ENCODE measurements at regions not wholly inside any gene's neighbourhood (a gene's known extent, or its start where the extent isn't known, plus 50 kb on each side); places are given as distances from the start of the nearest gene placed in this dataset.

DNA sequence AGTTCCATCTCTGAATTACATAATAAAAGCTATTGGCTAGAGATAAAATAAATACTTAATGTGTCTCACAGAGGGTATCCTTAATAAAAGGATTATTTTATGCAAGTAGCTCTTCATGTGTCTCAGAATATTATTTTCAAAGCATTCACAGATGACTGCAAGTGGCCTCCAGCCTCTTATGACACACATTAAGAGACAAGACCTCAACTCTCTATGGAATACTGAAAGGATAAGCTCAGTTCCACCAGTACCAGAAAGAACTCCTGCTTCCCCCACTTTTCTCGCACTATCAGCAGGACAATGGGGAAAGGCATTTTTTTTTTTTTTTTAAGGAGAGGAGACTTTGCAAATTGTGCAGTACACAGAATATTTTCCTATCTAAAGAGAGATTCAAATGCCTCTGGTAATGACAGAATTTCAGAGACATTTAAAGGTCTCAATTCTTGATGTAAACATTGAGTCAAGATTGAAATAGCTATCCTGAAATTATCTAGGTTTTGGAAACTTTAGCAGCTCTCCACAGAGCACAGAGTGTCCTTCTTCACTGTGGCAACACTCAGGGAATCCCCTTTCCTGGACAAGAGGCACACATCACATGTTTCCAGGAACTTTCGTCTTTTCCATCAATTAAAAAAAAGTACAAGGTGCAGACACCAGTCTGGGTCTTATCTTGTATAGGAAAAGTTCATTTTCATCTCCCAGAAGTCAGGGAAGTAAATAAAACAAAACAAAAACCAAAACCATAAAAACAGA, 122.0 kb upstream of the ANK3 start:
- TF ChIP-seq POLR2A (IDR thresholded peaks at IDR 0.05; ENCODE audit: low read depth, low read length), result no peak
- TF ChIP-seq PAX5 (IDR thresholded peaks at IDR 0.05; ENCODE audit: insufficient read depth, low read length, severe bottlenecking), result no peak
- no peak for TF ChIP-seq POLR2AphosphoS5 (IDR thresholded peaks at IDR 0.05; ENCODE audit: low read depth, low read length)
- TF ChIP-seq TAF1 (IDR thresholded peaks at IDR 0.05; ENCODE audit: low read depth, low read length), result no peak
- TF ChIP-seq SPI1 (IDR thresholded peaks at IDR 0.05; ENCODE audit: low read depth, low read length), result no peak

Data from GM12891 (cell line).